Keratinocyte (primary cell): ENCODE measurements at regions not wholly inside any gene's neighbourhood (a gene's known extent, or its start where the extent isn't known, plus 50 kb on each side); places are given as distances from the start of the nearest gene placed in this dataset.

Experiments used
- DNase-seq: peaks from one replicate; pipeline ENCODE4 v3.0.0-alpha.2; 2011; ENCODE audit warnings: low read depth, missing footprints, low spot score
- FAIRE-seq: peaks from 2 replicates; lab custom pipeline; 2011; peaks lifted over from hg19 to GRCh38; lab: Jason Lieb, UNC
- H2AFZ ChIP-seq: 2 replicates; pipeline ENCODE4 v1.6.0; 2012; ENCODE audit warnings: low read length, control low read depth, inconsistent platforms; ENCODE audit not compliant: control insufficient read depth
- H3K27ac ChIP-seq: 2 replicates; pipeline ENCODE4 v1.5.1; 2011; ENCODE audit warnings: low read length; ENCODE audit not compliant: control insufficient read depth, insufficient read depth
- H3K27me3 ChIP-seq: 3 replicates; pipeline ENCODE4 v1.6.0; 2011; ENCODE audit warnings: low read length; ENCODE audit not compliant: control insufficient read depth, insufficient read depth; ENCODE audit errors: extremely low read depth
- H3K36me3 ChIP-seq, 2 experiments: 2 replicates in 1 of 2; 3 replicates in 1 of 2; pipeline ENCODE4 v1.5.1; 2011; ENCODE audit warnings: low read length in 2 of 2, mild to moderate bottlenecking in 1 of 2; ENCODE audit not compliant: control insufficient read depth in 2 of 2, insufficient read depth in 2 of 2; ENCODE audit errors: extremely low read depth in 1 of 2
- H3K4me1 ChIP-seq: 3 replicates; pipeline ENCODE4 v1.5.1; 2011; ENCODE audit warnings: low read length; ENCODE audit not compliant: control insufficient read depth, insufficient read depth; ENCODE audit errors: extremely low read depth
- H3K4me2 ChIP-seq: 3 replicates; pipeline ENCODE4 v1.6.0; 2011; ENCODE audit warnings: low read depth, low read length; ENCODE audit not compliant: control insufficient read depth, insufficient read depth; ENCODE audit errors: extremely low read depth
- H3K4me3 ChIP-seq, 3 experiments: fragments of 200-600 bp in 1 of 3; sonication (generic) in 1 of 3; 2 replicates in 2 of 3; 3 replicates in 1 of 3; pipeline ENCODE4 v1.5.1; 2011 to 2016; ENCODE audit warnings: low read length in 3 of 3, mild to moderate bottlenecking in 3 of 3, control low read depth in 2 of 3, inconsistent platforms in 1 of 3, low read depth in 1 of 3, mixed read lengths in 1 of 3, mixed run types in 1 of 3, moderate library complexity in 1 of 3; ENCODE audit not compliant: control insufficient read depth in 2 of 3, insufficient read depth in 2 of 3; ENCODE audit errors: extremely low read depth in 1 of 3
- H3K79me2 ChIP-seq: 2 replicates; pipeline ENCODE4 v1.6.0; 2012; ENCODE audit warnings: low read length; ENCODE audit not compliant: control insufficient read depth, insufficient read depth
- H3K9ac ChIP-seq: 3 replicates; pipeline ENCODE4 v1.6.0; 2011; ENCODE audit warnings: low read length; ENCODE audit not compliant: control insufficient read depth, insufficient read depth; ENCODE audit errors: extremely low read depth
- H3K9me1 ChIP-seq: 3 replicates; pipeline ENCODE4 v1.6.0; 2011; ENCODE audit warnings: low read length; ENCODE audit not compliant: control insufficient read depth, insufficient read depth; ENCODE audit errors: extremely low read depth
- H3K9me3 ChIP-seq: 2 replicates; pipeline ENCODE4 v1.5.1; 2012; ENCODE audit warnings: low read depth, low read length; ENCODE audit not compliant: control insufficient read depth
- H4K20me1 ChIP-seq: 3 replicates; pipeline ENCODE4 v1.6.0; 2011; ENCODE audit warnings: low read length; ENCODE audit not compliant: control insufficient read depth, insufficient read depth; ENCODE audit errors: extremely low read depth
- CTCF ChIP-seq, 3 experiments: IDR thresholded peaks in 1 of 3; conservative IDR thresholded peaks in 1 of 3; optimal IDR thresholded peaks in 1 of 3; 2 replicates in 2 of 3; 3 replicates in 1 of 3; pipeline versions ENCODE3 to v1.5.1; 2011; ENCODE audit warnings: low read length in 3 of 3, mild to moderate bottlenecking in 3 of 3, moderate library complexity in 2 of 3, control low read depth in 1 of 3, inconsistent platforms in 1 of 3; ENCODE audit not compliant: insufficient read depth in 2 of 3; ENCODE audit errors: extremely low read depth in 1 of 3
- EZH2 ChIP-seq: IDR thresholded peaks from one replicate; pipeline ENCODE4 v1.6.1; 2012; ENCODE audit warnings: inconsistent platforms, mild to moderate bottlenecking, low read length, moderate library complexity
- dilution Hi-C: fragments of 300-500 bp; cut with MboI; formaldehyde crosslinking; loops from one replicate; pipeline ENCODE4 v1.7.0; 2020; ENCODE audit warnings: low sequenced_read_pairs; ENCODE audit not compliant: extremely low pct_ligation_motif_present

- Histone ChIP-seq H3K79me2 (no peaks in the 10 kb centered on the region), H3K9me1 (no peaks in the 10 kb centered on the region), H3K9me3 (no peaks in the 10 kb centered on the region), H3K4me1 (no peaks in the 10 kb centered on the region), H2AFZ (no peak overlapping the region), H4K20me1 (no peaks in the 10 kb centered on the region), H3K27me3 (no peaks in the 10 kb centered on the region), H3K4me2 (no peak overlapping the region), H3K36me3 (no peaks in the 10 kb centered on the region), H3K4me3 (no peak overlapping the region), H3K9ac (no peak overlapping the region), H3K27ac (no peak overlapping the region)
- DNase-seq (no peak), FAIRE-seq (no peak)
- no peak for TF ChIP-seq EZH2
- no peak for TF ChIP-seq CTCF (optimal IDR thresholded peaks at IDR 0.05 in 1 of 3, IDR thresholded peaks at IDR 0.05 in 1 of 3, conservative IDR thresholded peaks at IDR 0.05 in 1 of 3; ENCODE audit: extremely low read depth in 1 of 3, insufficient read depth in 2 of 3, low read length in 3 of 3)
- dilution Hi-C loops, result no loop called here
Observed at GRCh38 chr7:16014031-16014430, 327.5 kb upstream of the MEOX2 start.

DNA sequence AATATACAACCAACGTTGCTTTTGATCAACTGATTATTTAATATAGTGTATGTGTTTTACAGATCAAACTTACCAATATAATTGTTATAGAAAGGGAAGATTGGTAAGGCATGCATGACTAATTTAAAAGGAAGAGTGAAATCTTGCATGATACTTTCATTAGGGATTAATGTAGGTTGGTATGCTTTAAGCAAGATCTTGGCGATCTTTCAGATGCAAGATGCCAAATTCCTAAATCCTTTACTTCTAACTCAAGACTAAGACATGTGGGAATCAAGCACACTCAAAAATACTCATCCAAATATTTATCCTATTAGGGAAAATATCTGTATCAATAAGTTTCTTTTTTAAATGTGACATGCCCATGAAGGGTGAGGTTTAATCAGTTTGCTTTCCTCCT lies 321.4 kb upstream of the MEOX2 start:
- Histone ChIP-seq H3K4me2 (no peak overlapping the region), H3K9ac (no peak overlapping the region), H3K27ac (no peak overlapping the region), H2AFZ (no peak overlapping the region), H3K79me2 (no peaks in the 10 kb centered on the region), H3K4me1 (no peaks in the 10 kb centered on the region), H3K36me3 (no peaks in the 10 kb centered on the region), H3K27me3 (no peaks in the 10 kb centered on the region), H3K4me3 (no peak overlapping the region), H4K20me1 (no peaks in the 10 kb centered on the region), H3K9me3 (no peaks in the 10 kb centered on the region), H3K9me1 (no peaks in the 10 kb centered on the region)
- dilution Hi-C loops, result no loop called here
- DNase-seq (no peak), FAIRE-seq (no peak)
- no peak for TF ChIP-seq CTCF (optimal IDR thresholded peaks at IDR 0.05 in 1 of 3, IDR thresholded peaks at IDR 0.05 in 1 of 3, conservative IDR thresholded peaks at IDR 0.05 in 1 of 3; ENCODE audit: extremely low read depth in 1 of 3, insufficient read depth in 2 of 3, low read length in 3 of 3)
- TF ChIP-seq EZH2, result no peak
